NCI-H128 (cell line): ENCODE measurements at regions not wholly inside any gene's neighbourhood (a gene's known extent, or its start where the extent isn't known, plus 50 kb on each side); places are given as distances from the start of the nearest gene placed in this dataset.
"Not testable (repeated sequence)": the region's sequence is repeated elsewhere in the genome, so short reads cannot be mapped to it uniquely, and the experiment has no call there.

Experiments
- DNase-seq: peaks from one replicate; lab custom pipeline; 2025; ENCODE audit not compliant: unreplicated experiment; lab: John Stamatoyannopoulos, UW

DNA sequence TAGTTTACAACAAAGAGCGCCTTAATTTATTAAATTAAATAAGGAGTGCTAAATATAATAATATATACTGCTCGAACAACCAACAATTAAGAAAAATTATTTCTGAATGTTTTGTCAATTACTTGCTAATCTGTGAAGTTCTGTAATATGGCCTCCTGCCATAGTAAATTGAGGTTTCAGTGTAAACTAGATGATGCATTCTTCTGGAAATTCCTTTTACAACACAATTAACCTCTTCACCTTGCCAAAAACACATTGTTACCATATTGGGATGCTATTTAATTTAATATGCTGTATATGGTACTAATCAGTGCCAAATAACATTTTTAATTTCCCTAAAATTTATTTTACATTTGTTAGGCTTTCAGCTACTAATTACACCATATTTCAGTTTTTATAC is 808.4 kb upstream of the CITED2 start:
- DNase-seq, result no peak

DNA sequence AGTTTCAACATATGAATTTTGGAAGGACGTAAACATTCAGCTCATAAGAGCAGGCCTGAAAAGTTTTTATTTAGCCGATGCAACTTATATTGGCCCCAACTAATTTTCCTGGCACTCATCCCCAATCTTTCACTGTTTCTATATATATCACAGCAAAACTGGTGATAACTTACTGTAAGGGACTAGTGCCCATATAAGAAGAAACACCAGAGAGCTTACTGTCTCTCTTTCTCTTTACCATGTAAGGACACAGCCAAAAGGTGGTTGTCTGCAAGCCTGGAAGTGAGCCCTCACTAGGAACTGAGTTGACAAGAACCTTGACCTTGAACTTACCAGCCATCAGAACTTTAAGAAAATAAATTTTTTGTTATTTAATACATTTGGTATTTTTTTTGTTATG is 807.4 kb upstream of the CITED2 start:
- no peak for DNase-seq

DNA sequence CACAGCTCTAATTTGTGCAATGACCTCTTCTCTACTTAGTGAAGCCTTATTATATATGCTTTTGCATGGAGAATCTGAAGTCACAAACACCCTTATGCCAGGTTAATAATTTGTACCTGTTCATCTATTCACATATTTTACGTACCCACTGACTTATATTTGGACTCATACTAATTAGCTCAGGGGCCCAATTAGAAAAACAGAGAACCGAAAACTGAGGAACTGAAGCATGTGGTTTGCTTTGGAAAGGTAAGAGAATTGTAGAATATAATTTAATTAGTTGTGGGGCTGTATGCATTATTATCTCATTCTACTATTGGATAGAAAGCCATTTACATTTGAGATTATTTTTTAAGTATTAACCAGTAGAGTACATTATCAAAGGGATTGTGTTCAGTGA is 805.9 kb upstream of the CITED2 start:
- no peak for DNase-seq

DNA sequence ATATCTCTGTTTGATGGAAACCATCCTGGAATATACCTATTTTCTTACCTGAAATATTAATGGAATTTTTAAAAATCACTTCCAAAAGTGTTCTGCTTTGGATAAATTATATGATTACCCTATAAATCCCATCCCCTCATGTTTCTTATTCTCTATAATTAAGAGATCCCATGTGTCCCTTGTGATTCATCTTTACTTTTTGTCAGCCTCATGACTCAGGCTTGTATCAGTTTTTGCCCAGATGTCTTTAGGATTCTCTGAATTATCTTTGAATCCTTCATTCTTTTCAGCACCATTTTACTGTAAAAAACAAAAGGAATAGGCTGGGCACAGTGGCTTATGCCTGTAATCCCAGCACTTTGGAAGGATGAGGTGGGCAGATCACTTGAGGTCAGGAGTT is 804.5 kb upstream of the CITED2 start:
- DNase-seq, result no peak

DNA sequence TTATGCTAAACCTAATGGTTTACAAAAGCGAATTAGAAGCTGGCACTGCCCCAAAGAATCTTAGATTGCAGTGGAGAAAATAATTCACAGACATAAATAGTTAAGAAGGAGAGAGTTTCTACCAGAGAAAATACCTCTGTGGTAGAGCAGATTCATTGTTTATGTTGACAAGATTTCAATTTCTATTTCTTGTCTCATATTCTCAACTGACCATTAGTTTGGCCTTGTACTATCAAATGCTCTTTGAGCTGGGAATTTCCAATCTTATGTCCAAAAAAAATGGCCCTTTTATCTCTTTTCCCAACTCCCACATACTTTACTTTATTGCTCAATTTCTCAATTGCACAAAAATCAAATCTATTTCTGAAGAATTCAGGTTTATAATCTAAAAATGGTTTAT is 804.1 kb upstream of the CITED2 start:
- no peak for DNase-seq

DNA sequence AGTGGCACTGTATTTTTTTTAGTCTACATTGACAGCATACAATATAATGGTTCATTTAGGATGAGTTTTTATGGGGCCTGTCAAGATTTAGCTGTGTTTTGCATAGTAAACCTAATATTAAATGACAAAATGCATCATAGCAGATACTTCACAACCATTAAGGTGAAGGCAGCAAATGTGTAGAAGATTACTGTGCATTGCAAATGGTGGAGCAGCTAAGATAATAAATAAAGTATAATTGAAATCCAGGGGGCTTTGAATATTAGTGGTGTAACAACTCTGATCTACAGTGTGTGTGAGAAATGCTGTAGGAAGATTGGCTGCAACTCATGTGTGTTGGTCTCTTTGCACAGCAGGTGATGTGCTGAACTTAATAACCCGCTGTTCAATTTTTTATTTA is 801.9 kb upstream of the CITED2 start:
- DNase-seq, result no peak

DNA sequence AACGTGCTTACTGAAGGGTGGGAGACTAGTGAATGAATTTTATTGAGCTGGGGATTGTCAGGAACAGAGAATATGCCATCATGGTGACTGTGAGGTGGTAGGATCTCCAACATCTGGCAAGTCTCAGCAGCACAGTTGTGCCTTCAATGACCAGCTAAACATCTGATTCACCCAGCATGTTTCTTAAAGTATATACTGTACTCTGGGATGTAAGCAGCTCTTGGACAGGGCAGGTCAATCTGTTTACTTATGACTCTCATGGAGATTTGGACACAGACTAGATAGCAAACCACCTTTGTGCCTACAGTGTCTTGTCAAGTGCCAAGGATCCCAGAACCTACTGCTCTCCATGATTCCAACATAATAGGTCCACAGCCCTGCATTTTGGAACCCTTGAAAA is 801.0 kb upstream of the CITED2 start:
- DNase-seq, result no peak

DNA sequence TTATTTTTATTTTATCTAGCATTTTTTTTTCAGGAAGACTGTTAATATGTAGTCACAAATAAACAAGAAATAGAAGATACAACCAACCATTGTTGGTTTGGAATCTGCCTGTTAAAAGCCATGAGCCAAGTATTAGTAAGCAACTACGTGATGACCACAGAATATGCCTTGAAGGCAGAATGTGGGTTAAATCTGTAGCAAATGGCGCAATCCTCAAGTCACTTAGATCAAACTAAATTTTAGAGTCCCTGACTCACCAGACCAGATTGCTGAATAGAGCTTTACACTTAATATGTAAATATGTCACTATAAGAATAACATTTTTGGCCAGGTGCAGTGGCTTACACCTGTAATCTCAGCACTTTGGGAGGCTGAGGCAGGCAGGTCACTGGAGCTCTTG is 800.1 kb upstream of the CITED2 start:
- no peak for DNase-seq

DNA sequence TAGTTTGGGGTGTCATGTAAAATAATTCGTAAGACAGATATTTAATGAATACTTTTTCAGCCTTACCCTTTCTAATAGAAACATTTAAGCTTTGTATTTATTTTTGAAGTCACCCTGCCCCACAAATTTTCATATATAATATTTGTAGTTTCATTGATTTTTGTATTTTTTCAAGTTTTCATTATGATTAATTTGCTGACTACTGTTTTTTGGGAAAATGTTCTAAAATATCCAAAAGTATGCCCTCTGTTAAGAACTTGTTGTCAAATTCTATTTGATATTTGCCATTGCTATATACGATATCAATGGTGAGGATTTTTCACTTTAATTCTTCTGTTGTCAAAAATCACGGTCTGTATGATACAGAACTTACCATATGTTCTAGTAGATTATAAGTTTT is 793.9 kb upstream of the CITED2 start:
- no peak for DNase-seq

DNA sequence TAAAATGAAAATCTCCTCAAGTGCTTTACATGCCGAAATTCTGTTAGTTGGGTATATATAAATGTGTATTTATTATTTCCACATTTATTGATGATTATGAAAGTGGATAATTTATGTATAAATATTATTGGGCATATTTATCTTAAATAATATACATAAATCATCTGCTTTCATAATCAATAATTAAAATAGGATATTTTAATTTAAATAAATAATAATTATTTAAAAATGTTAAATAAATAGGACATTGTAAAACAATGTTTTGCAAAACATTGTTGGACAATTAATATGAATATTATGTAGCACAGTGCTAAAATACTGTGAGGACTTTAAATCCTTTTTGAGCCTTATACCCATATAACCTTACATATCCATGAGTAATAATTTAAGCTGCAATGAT is 786.5 kb upstream of the CITED2 start:
- DNase-seq, result no peak

DNA sequence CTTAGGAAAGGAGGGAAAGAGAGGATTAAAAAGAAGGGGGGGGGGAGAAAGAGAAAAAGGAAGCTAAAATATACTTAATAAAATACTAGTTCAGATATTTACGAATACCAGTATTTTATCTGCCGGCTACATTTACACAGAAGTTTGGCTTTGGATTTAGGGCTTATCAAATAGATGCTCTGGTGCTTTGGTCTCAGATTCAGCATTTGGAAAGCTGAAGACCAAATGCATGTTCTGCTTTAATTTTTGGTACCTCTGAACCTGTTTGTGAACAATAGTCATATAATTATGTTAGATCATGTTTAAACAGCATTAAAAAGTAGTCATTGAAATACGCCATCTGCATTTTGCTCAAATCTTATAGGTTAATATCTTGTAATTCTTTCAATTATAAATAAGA is 786.0 kb upstream of the CITED2 start:
- no peak for DNase-seq

DNA sequence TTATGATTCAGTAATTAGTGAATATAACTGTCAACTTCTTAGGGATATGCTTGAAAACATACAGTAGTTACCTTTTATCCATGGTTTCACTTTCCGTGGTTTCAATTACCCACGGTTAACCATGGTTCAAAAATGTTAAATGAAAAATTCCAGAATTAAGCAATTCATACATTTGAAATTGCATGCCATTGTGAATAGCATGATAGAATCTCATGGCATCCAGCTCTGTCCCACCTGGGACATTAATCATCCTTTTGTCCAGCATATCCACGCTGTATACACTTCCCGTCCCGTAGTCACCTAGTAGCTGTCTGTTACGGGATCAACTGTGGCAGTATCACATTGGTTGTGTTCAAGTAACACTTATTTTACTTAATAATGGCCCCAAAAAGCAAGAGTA is 781.7 kb upstream of the CITED2 start:
- no peak for DNase-seq

DNA sequence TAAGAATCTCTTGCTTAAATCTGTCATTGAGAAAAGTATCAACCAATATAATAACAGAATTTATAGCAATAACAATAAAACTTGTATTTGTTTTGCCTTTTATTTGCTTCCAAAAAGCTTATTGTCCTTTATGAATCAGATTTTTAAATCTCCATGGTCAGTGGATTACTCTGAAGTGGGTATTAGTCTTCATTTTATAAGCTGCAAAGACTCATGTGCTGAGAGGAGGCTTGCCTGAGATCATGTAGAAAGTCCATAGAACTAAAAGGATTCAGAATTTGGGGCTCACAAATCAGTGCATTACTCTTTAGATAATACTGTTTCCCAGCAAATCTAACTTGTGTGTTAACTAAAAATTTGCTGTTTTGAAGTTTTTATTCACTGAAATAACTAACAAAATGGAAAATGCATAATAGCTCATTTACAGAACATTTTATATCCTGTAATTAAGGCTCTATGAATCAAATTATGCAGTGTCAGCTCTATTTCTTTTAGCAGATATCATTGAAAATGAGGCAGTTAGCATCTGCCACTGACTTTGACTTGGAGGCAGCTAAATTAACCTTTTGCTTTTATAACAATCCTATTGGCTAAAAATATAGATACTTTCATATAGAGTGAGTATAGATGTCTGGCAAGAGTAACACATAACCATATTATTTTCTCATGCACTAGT is 781.1 kb upstream of the CITED2 start:
- no peak for DNase-seq

DNA sequence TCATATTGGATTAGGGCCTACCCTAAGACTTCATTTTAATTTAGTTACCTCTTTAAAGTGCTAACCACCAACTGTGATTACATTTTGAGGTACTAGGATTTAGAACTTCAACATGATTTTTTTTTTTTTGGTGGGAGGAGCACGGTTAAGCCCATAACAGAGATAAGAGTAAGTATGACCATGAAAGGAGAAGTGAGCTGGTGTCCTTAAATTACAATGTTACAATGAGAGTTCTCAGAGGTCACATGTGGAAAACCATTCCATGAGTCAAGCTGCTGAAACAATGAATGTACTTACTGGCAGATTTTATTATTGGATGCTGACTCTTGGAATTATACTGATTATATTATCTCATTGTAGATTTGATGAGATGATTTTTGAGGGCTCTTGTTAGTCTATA is 779.3 kb upstream of the CITED2 start:
- DNase-seq, result no peak

DNA sequence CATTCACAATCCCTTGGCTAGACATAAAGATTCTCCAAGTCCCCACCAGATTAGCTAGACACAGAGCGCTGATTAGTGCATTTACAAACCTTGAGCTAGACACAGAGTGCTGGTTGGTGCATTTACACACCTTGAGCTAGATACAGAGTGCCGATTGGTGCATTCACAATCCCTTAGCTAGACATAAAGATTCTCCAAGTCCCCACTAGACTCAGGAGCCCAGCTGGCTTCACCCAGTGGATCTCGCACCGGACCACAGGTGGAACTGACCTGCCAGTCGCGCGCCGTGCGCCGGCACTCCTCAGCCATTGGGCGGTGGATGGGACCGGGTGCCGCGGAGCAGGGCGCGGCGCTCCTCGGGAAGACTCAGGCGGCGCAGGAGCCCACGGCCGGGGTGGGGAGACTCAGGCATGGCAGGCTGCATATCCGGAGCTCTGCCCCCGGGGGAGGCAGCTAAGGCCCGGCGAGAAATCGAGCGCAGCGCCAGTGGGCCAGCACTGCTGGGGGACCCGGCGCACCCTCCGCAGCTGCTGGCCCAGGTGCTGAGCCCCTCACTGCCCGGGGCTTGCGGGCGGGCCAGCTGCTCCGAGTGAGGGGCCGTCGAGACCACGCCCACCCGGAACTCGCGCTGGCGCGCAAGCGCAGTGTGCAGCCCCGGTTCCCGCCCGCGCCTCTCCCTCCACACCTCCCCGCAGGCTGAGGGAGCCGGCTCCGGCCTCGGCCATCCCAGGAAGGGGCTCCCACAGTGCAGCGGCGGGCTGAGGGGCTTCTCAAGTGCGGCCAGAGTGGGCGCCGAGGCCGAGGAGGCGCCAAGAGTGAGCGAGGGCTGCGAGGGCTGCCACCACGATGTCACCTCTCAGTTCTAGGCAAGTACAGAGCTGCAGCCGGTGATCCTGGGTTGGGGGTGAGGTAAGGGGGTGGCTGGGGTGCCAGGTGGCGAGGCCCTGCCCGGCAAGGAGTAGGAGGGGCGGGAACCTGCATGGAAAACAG is 773.7 kb upstream of the CITED2 start:
- DNase-seq, result not testable (repeated sequence)

DNA sequence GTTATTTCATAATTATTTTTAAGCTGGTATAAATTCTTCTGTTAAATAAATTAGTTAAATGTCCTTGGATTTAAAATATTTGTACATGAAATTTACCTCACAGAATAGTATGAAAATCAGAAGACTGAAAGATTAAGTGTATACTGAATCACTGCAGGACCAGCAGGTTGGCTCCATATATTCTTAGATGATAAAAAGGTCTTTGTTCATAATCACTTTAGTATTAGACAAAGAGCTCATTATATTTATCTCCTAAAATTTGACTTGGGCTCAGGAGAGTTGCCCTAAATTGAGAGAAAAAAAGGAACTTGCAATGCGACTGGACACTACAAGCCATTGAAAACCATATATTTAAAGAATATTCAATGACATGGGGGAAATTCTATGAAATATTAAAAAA is 766.4 kb upstream of the CITED2 start:
- DNase-seq, result no peak

DNA sequence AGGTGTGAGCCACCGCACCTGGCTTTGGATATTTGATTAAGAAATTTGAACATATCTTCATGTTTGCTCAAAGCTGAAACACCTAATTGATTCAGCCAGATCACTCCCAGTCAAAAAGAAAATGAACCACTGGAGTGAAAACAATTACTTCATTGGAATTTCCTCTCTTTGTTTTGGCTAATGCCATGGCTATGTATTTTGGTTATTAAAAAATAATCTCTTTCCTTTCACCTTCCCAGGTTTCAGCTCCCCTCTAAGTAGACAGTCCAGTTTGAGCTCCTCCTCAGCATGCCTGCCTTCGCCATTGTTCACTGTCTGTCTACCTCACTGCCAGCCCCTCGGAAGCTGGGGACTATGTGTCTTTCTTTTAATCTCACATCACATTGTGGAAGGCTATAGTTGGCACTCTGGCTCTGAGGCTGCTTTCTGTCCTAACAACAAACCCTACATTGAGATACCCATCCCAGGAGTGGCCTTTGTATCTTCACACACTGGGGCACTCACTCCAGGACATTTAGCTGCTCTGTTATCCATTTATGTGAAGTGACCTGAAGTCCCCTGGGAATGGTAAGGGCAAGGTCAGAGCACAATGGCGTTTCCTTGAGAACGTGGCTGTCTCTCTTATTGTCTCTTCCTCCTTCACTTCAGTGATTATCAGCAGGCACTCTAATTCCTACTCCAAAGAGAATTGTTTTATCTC is 764.0 kb upstream of the CITED2 start:
- no peak for DNase-seq

DNA sequence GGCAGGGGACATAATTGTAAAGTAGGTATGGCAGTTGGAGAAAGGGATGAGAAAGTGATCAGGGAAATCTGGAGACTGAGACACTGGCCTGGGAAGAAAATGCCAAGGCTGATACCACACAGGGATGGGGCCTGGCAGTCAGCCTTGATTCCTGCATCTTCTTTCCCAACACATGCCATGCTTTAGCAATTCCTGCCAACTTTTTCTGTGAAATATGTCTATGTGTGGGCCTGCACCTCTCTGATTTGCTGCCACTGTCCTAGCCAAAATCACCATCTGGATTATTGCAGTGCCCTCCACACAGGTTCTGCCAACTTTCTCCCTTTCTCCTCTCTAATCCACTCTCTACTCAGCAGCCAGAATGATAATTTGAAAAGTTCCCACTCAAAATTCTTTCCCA is 759.8 kb upstream of the CITED2 start:
- no peak for DNase-seq

DNA sequence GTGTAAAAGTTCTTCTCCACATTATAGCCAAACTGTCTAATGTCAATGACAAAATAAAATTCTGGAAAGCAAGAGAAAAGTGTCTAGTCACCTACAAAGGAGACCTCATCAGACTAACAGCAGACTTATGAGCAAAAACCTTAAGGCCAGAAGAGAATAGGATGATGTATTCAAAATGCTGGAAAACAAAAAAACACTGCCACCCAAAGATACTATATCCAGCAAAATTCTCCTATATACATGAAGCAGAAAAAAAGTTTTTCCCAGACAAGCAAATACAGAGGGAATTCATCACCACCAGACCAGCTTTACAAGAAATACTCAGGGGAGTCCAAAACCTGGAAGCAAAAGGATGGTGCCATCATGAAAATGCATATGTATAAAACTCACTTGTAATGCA is 755.6 kb upstream of the CITED2 start:
- no peak for DNase-seq

DNA sequence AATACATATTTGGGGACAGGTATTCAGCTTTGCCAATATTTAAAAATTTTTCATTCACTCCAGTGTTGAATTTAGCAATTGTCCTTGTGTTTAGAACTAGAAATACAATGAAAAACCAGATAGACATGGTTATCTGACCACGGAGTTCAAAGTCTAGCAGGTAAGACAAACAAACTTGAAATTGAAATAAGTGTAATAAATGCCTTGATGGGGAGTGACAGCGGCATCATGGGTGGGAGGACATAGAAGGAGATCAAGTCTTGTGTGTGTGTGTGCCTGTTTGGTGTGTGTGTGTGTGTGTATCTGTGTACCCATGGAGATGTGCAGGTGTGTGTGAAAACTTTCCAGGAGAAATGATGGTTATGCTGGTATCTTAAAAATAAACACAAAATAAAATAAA is 750.0 kb upstream of the CITED2 start:
- DNase-seq, result no peak

DNA sequence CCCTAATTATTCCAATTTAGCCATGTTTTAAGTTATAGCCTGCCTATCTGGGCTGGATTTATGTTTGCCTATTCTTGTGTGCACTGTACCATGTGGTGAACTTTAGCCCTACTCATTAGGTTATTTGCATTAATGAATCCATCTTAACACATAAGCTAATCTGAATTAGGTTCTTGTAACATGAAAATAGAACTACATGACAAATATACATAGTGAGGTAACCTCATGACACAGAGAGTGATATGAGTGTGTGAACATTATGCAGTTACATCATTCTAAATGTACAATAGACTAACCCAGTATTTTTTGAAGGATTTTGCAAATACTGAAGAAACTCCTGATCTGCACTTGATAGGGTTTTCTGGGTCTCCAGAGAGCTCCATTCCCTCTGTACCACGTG is 733.7 kb upstream of the CITED2 start:
- DNase-seq, result no peak

DNA sequence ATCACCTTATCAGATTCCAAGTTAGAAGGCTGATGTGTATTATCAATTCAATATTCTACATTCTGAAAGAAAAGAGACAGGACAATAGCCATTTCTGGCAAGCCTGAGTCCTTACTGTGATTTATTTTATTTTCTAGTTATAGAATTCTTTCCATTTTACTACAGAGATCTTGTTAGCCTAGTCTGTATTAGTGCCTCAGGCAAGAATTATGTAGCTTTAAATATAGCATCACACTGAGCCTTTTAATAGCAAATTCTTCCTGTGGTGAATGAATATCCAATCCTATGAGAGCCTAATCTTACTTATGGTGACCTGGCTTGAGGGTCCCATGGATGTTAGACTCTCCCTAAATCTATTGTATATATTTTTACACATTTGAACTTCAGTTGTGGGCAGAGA is 732.8 kb upstream of the CITED2 start:
- no peak for DNase-seq
